ENCODE measurements at regions not wholly inside any gene's neighbourhood (a gene's known extent, or its start where the extent isn't known, plus 50 kb on each side); places are given as distances from the start of the nearest gene placed in this dataset.

DNA sequence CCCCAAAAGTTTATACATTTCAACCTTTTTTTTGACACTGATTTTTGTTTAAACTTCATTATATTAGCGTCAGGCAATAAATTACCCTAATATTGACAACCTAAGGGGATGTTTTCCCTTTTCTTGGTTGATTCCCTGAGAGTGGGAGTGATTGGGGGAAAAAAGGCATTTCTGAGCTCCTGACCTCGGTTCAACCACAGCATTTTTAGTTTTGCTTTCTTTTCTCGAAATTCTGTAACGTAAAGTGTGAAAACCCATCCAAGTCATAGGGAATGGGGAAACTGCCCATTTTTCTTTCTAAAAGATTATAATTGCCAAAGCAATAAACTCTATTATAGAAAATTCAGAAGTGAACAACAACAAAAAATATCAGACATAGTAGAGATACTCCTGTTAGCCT lies 67.9 kb upstream of the SPACA1 start:
- Histone ChIP-seq H3K36me3 (replicated peaks in 1 of 2; ENCODE audit: control insufficient read depth in 1 of 2, insufficient read depth in 2 of 2, low read length in 2 of 2) (no peaks in the 10 kb centered on the region), H3K4me2 (ENCODE audit: low read depth, low read length) (no peak overlapping the region), H3K27me3 (ENCODE audit: control insufficient read depth in 1 of 2, insufficient read depth in 2 of 2, low read length in 2 of 2) (no peaks in the 10 kb centered on the region; a peak in 1 of 5 replicates), H3K9ac (ENCODE audit: insufficient read depth, low read depth, low read length) (no peak overlapping the region), H2AFZ (ENCODE audit: low read length) (no peak overlapping the region), H3K79me2 (ENCODE audit: insufficient read depth, low read length) (no peaks in the 10 kb centered on the region), H4K20me1 (ENCODE audit: insufficient read depth, low read length) (no peaks in the 10 kb centered on the region), H3K9me3 (ENCODE audit: low read length) (no peaks in the 10 kb centered on the region), H3K27ac (ENCODE audit: extremely low read length, insufficient read depth, low read length) (no peak overlapping the region), H3K4me1 (ENCODE audit: insufficient read depth, low read length) (no peaks in the 10 kb centered on the region), H3K4me3 (replicated peaks in 1 of 3; ENCODE audit: insufficient read depth in 1 of 3, low read depth in 2 of 3, low read length in 3 of 3) (no peak overlapping the region)
- ATAC-seq, result no peak
- no peak for FAIRE-seq
- 5% methylated on average over 4 of the region's 4 CpGs for WGBS (ENCODE audit: low lambda C conversion rate)
- no peak for DNase-seq (ENCODE audit: low spot score)
- ChIA-PET CTCF (ENCODE audit: low intra/inter-chr PET ratio, low total read pairs) (no interaction called here), POLR2A (no interaction called here)
- BruUV-seq (replicated peaks), result no TSS peak
- no peak for TF ChIP-seq U2AF2 (IDR thresholded peaks at IDR 0.05; ENCODE audit: low read depth, low read length)
- no peak for TF ChIP-seq ZNF205 (CRISPR knock-in tag; IDR thresholded peaks at IDR 0.05)
- TF ChIP-seq ATAD3A (CRISPR knock-in tag; IDR thresholded peaks at IDR 0.05), result no peak
- no peak for TF ChIP-seq ZNF496 (CRISPR knock-in tag; IDR thresholded peaks at IDR 0.05; ENCODE audit: insufficient replicate concordance)
- no peak for TF ChIP-seq BRD4 (CRISPR knock-in tag; IDR thresholded peaks at IDR 0.05)
- TF ChIP-seq AKAP8 (CRISPR knock-in tag; IDR thresholded peaks at IDR 0.05), result no peak
- TF ChIP-seq, protein P1, sequence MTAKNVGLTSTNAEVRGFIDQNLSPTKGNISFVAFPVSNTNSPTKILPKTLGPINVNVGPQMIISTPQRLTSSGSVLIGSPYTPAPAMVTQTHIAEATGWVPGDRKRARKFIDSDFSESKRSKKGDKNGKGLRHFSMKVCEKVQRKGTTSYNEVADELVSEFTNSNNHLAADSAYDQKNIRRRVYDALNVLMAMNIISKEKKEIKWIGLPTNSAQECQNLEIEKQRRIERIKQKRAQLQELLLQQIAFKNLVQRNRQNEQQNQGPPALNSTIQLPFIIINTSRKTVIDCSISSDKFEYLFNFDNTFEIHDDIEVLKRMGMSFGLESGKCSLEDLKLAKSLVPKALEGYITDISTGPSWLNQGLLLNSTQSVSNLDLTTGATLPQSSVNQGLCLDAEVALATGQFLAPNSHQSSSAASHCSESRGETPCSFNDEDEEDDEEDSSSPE (CRISPR knock-in tag; IDR thresholded peaks at IDR 0.05), result no peak
- TF ChIP-seq, protein P2, sequence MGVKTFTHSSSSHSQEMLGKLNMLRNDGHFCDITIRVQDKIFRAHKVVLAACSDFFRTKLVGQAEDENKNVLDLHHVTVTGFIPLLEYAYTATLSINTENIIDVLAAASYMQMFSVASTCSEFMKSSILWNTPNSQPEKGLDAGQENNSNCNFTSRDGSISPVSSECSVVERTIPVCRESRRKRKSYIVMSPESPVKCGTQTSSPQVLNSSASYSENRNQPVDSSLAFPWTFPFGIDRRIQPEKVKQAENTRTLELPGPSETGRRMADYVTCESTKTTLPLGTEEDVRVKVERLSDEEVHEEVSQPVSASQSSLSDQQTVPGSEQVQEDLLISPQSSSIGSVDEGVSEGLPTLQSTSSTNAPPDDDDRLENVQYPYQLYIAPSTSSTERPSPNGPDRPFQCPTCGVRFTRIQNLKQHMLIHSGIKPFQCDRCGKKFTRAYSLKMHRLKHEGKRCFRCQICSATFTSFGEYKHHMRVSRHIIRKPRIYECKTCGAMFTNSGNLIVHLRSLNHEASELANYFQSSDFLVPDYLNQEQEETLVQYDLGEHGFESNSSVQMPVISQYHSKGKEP (CRISPR knock-in tag; IDR thresholded peaks at IDR 0.05), result no peak
- TF ChIP-seq ZNF501 (CRISPR knock-in tag; IDR thresholded peaks at IDR 0.05), result no peak
- TF ChIP-seq, protein P3, sequence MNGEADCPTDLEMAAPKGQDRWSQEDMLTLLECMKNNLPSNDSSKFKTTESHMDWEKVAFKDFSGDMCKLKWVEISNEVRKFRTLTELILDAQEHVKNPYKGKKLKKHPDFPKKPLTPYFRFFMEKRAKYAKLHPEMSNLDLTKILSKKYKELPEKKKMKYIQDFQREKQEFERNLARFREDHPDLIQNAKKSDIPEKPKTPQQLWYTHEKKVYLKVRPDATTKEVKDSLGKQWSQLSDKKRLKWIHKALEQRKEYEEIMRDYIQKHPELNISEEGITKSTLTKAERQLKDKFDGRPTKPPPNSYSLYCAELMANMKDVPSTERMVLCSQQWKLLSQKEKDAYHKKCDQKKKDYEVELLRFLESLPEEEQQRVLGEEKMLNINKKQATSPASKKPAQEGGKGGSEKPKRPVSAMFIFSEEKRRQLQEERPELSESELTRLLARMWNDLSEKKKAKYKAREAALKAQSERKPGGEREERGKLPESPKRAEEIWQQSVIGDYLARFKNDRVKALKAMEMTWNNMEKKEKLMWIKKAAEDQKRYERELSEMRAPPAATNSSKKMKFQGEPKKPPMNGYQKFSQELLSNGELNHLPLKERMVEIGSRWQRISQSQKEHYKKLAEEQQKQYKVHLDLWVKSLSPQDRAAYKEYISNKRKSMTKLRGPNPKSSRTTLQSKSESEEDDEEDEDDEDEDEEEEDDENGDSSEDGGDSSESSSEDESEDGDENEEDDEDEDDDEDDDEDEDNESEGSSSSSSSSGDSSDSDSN (CRISPR knock-in tag; IDR thresholded peaks at IDR 0.05), result no peak
- in situ Hi-C loops (cut with HindIII; ENCODE audit: extremely low pct_ligation_motif_present, low pct_unique_long_range_greater_than_20kb) (no loop called here), intact Hi-C loops (cut with micrococcal nuclease; ENCODE audit: unreplicated experiment) (no loop called here)
